GM06990 (cell line): ENCODE measurements at regions not wholly inside any gene's neighbourhood (a gene's known extent, or its start where the extent isn't known, plus 50 kb on each side); places are given as distances from the start of the nearest gene placed in this dataset.

Source experiments
- DNase-seq: peaks from one replicate; pipeline ENCODE4 v3.0.0-alpha.2; 2011; ENCODE audit not compliant: insufficient read length; ENCODE audit errors: extremely low read depth
- H3K27me3 ChIP-seq: replicated peaks from 2 replicates; pipeline ENCODE4 v1.6.0; 2011; ENCODE audit warnings: low read length; ENCODE audit not compliant: control insufficient read depth, insufficient read depth
- H3K36me3 ChIP-seq: 2 replicates; pipeline ENCODE4 v1.5.1; 2011; ENCODE audit warnings: low read length; ENCODE audit not compliant: control insufficient read depth, insufficient read depth
- H3K4me3 ChIP-seq: replicated peaks from 2 replicates; pipeline ENCODE4 v1.5.1; 2011; ENCODE audit warnings: low read depth, mild to moderate bottlenecking, control low read depth, low read length
- CTCF ChIP-seq: IDR thresholded peaks from 2 replicates; pipeline ENCODE4 v1.5.1; 2011; ENCODE audit warnings: low read length, control low read depth, mild to moderate bottlenecking, inconsistent platforms; ENCODE audit not compliant: insufficient read depth, poor library complexity, severe bottlenecking

- H3K36me3 ChIP-seq, result no peaks in the 10 kb centered on the region
- no peak for DNase-seq
- peak; percentile 42 for TF ChIP-seq CTCF
- H3K4me3 ChIP-seq, result no peak overlapping the region
- no peaks in the 10 kb centered on the region for H3K27me3 ChIP-seq
Measured at GRCh38 chr13:99033814-99034213, 56.0 kb upstream of the DOCK9 start.

GRCh38 chr13:99034333-99035085 lies 56.6 kb upstream of the DOCK9 start:
- TF ChIP-seq CTCF, result no peak
- Histone ChIP-seq H3K4me3 (no peak overlapping the region), H3K27me3 (no peaks in the 10 kb centered on the region), H3K36me3 (no peaks in the 10 kb centered on the region)
- no peak for DNase-seq

DNA sequence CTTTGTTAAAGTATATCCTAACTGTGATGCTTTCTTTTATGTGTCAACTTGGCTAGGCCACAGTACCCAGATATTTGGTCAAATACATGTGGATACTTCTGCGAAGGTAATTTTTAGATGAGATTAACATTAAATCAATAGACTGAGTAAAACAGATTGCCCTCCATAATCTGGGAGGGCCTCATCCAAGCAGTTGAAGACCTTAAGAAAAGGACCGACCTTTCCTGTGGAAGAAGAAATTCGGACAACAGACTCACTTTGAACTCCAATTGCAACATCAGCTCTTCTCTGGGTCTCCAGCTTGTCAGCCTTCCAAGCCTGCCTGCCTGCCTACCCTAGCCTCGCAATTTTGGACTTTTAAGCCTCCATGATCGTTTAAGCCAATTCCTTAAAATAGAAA lies 57.9 kb upstream of the DOCK9 start:
- H3K36me3 ChIP-seq, result no peaks in the 10 kb centered on the region
- H3K4me3 ChIP-seq, result no peak overlapping the region
- DNase-seq, result no peak
- H3K27me3 ChIP-seq, result no peaks in the 10 kb centered on the region
- TF ChIP-seq CTCF, result no peak

GRCh38 chr13:99037756-99038155 lies 59.9 kb upstream of the DOCK9 start:
- no peak for DNase-seq
- Histone ChIP-seq H3K4me3 (no peak overlapping the region), H3K36me3 (no peaks in the 10 kb centered on the region), H3K27me3 (no peaks in the 10 kb centered on the region)
- TF ChIP-seq CTCF, result no peak

- no peaks in the 10 kb centered on the region for H3K27me3 ChIP-seq
- H3K36me3 ChIP-seq, result no peaks in the 10 kb centered on the region
- TF ChIP-seq CTCF, result no peak
- no peak for DNase-seq
- H3K4me3 ChIP-seq, result no peak overlapping the region
Measured at GRCh38 chr13:99039718-99040280, 61.9 kb upstream of the DOCK9 start.
